Testis (tissue), 2 donors: ENCODE measurements at regions not wholly inside any gene's neighbourhood (a gene's known extent, or its start where the extent isn't known, plus 50 kb on each side); places are given as distances from the start of the nearest gene placed in this dataset.
A peak's percentile ranks its signal among the peaks of the same experiment; 100 is the strongest.

ENCODE experiments used
- DNase-seq: peaks from one replicate; pipeline ENCODE4 v3.0.0-alpha.2; 2019
- H3K27ac ChIP-seq, 2 donors: fragments of 200-600 bp; sonication (generic); one replicate each; pipeline ENCODE4 v1.5.1; 2019
- H3K27me3 ChIP-seq: fragments of 200-600 bp; sonication (generic); one replicate; pipeline ENCODE4 v1.5.1; 2019
- H3K36me3 ChIP-seq: fragments of 200-600 bp; sonication (generic); one replicate; pipeline ENCODE4 v1.5.1; 2017; ENCODE audit warnings: low read depth; ENCODE audit errors: missing control alignments
- H3K4me1 ChIP-seq: fragments of 200-600 bp; sonication (generic); one replicate; pipeline ENCODE4 v1.5.1; 2019
- H3K4me3 ChIP-seq, 2 donors: fragments of 200-600 bp; sonication (generic); one replicate each; pipeline ENCODE4 v1.5.1; 2017 to 2019
- H3K9me3 ChIP-seq: fragments of 200-600 bp; sonication (generic); one replicate; pipeline ENCODE4 v1.5.1; 2017
- POLR2A ChIP-seq: fragments of 450-650 bp; IDR thresholded peaks from one replicate; pipeline ENCODE4 v1.6.1; 2017; ENCODE audit warnings: antibody characterized with exemption, mild to moderate bottlenecking, moderate library complexity
- WGBS, 2 donors: methylation state at CpG; one replicate each; pipeline ENCODE4 v1.1.5; 2018; 5-methylcytosine and 5-hydroxymethylcytosine counted together
- intact Hi-C: fragments of 100-400 bp; cut with DNase I; formaldehyde crosslinking; loops from one replicate; pipeline ENCODE4 v1.15.1; 2023; ENCODE audit warnings: low total_unique reads
- TF ChIP-seq, protein P1 (sequence below), 3 experiments: fragments of 450-650 bp in 2 of 3; fragments of 200-600 bp in 1 of 3; sonication (generic) in 1 of 3; IDR thresholded peaks; one replicate each; pipeline ENCODE4 v1.5.1; 2016 to 2019; ENCODE audit warnings: antibody characterized with exemption in 3 of 3, mild to moderate bottlenecking in 2 of 3, moderate library complexity in 1 of 3

DNA sequence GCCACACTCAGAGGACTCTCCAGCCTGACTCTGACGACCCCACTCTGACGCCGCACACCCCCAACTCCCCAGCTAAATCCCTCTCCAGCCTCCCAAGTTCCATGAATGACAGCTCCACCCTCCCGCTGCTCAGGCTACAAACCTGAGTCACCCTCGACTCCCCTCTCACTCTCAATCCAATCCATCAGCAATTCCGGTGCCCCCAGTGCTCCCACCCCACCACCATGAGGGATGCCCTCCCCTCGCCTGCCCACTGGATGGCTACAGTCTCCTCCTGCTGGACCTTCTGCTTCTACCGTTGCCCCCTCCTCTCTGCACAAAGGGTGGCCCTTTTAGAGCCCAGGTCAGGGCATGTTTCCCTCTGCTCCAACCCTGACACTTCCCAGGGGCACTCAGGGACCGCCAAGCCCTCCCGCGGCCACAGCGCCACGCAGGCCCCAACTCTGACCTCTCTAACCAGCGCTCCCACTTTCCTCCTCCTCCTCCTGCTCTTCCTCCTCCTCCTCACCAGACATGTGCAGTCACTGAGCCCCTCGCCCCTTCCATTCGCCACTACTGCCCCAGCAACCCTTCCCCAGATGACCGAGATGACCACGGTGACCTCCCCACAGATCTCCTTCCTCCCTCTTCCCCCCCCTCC lies 69.5 kb upstream of the NUP50 start:
- DNase-seq, result no peak
- intact Hi-C loops, result no loop called here
- Histone ChIP-seq H3K4me1 (no peaks in the 10 kb centered on the region), H3K27ac (no peak overlapping the region), H3K36me3 (no peaks in the 10 kb centered on the region), H3K9me3 (no peaks in the 10 kb centered on the region), H3K27me3 (no peaks in the 10 kb centered on the region), H3K4me3 (no peak overlapping the region)
- 72 to 74% methylated on average over 18 of the region's 18 CpGs for WGBS, 2 donors
- TF ChIP-seq, protein P1, sequence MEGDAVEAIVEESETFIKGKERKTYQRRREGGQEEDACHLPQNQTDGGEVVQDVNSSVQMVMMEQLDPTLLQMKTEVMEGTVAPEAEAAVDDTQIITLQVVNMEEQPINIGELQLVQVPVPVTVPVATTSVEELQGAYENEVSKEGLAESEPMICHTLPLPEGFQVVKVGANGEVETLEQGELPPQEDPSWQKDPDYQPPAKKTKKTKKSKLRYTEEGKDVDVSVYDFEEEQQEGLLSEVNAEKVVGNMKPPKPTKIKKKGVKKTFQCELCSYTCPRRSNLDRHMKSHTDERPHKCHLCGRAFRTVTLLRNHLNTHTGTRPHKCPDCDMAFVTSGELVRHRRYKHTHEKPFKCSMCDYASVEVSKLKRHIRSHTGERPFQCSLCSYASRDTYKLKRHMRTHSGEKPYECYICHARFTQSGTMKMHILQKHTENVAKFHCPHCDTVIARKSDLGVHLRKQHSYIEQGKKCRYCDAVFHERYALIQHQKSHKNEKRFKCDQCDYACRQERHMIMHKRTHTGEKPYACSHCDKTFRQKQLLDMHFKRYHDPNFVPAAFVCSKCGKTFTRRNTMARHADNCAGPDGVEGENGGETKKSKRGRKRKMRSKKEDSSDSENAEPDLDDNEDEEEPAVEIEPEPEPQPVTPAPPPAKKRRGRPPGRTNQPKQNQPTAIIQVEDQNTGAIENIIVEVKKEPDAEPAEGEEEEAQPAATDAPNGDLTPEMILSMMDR (IDR thresholded peaks at IDR 0.05), result no peak
- no peak for TF ChIP-seq POLR2A

- TF ChIP-seq POLR2A, result no peak
- TF ChIP-seq, protein P1 (IDR thresholded peaks at IDR 0.05), result no peak
- Histone ChIP-seq H3K27ac (no peak overlapping the region), H3K36me3 (no peaks in the 10 kb centered on the region), H3K4me3 (no peak overlapping the region), H3K4me1 (no peaks in the 10 kb centered on the region), H3K27me3 (no peaks in the 10 kb centered on the region), H3K9me3 (no peaks in the 10 kb centered on the region)
- DNase-seq, result no peak
- intact Hi-C loops, result no loop called here
- 69 to 84% methylated on average over 8 to 9 of the region's 9 CpGs for WGBS, 2 donors
Observed at GRCh38 chr22:45094825-45095224, 68.9 kb upstream of the NUP50 start.

- Histone ChIP-seq H3K4me1 (no peaks in the 10 kb centered on the region), H3K4me3 (no peak overlapping the region), H3K27me3 (no peaks in the 10 kb centered on the region), H3K27ac (no peak overlapping the region), H3K9me3 (no peaks in the 10 kb centered on the region), H3K36me3 (no peaks in the 10 kb centered on the region)
- intact Hi-C loops, result no loop called here
- TF ChIP-seq, protein P1 (IDR thresholded peaks at IDR 0.05), result peak; percentile 10 to 79 (median 63)
- TF ChIP-seq POLR2A, result no peak
- 35 to 43% methylated on average over 7 of the region's 7 CpGs for WGBS, 2 donors
- peak; percentile 72 for DNase-seq
Observed at GRCh38 chr22:45096256-45096907, 67.3 kb upstream of the NUP50 start.

GRCh38 chr22:45097061-45097460 lies 66.7 kb upstream of the NUP50 start:
- intact Hi-C loops, result no loop called here
- TF ChIP-seq, protein P1 (IDR thresholded peaks at IDR 0.05), result no peak
- TF ChIP-seq POLR2A, result no peak
- Histone ChIP-seq H3K27me3 (no peaks in the 10 kb centered on the region), H3K27ac (no peak overlapping the region), H3K4me3 (no peak overlapping the region), H3K36me3 (no peaks in the 10 kb centered on the region), H3K9me3 (no peaks in the 10 kb centered on the region), H3K4me1 (no peaks in the 10 kb centered on the region)
- 81 to 85% methylated on average over 3 of the region's 3 CpGs for WGBS, 2 donors
- DNase-seq, result no peak

DNA sequence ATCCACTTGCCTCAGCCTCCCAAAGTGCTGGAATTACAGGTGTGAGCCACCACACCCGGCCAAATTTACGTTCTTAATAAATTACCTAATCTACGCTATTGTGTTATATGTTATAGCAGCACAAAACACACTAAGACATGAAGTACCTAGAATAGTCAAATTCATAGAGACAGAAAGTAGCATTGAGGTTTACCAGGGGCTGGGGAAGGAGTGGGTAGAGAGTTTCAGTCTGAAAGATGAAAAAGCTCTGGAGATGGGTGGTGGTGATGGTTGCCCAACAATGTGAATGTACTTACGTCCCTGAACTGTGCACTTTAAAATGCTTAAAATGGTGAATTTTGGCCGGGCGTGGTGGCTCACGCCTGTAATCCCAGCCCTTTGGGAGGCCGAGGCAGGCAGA lies 65.7 kb upstream of the NUP50 start:
- WGBS, 2 donors, result 89 to 90% methylated on average over 8 of the region's 8 CpGs
- Histone ChIP-seq H3K27ac (no peak overlapping the region), H3K27me3 (no peaks in the 10 kb centered on the region), H3K36me3 (no peaks in the 10 kb centered on the region), H3K4me1 (no peaks in the 10 kb centered on the region), H3K4me3 (no peak overlapping the region), H3K9me3 (no peaks in the 10 kb centered on the region)
- intact Hi-C loops, result no loop called here
- no peak for DNase-seq
- TF ChIP-seq, protein P1 (IDR thresholded peaks at IDR 0.05), result no peak
- no peak for TF ChIP-seq POLR2A
